HCT116 (cell line): ENCODE measurements at regions not wholly inside any gene's neighbourhood (a gene's known extent, or its start where the extent isn't known, plus 50 kb on each side); places are given as distances from the start of the nearest gene placed in this dataset.

Experiments used
- EZH2 ChIP-seq: fragments of 200-600 bp; sonication (generic); IDR thresholded peaks from 2 replicates; pipeline ENCODE4 v1.6.1; 2017; ENCODE audit warnings: antibody characterized with exemption, mixed run types
- EZH2phosphoT487 ChIP-seq: fragments of 200-600 bp; IDR thresholded peaks from 2 replicates; pipeline ENCODE4 v1.6.1; 2018; ENCODE audit warnings: antibody characterized with exemption, borderline replicate concordance
- FOSL1 ChIP-seq: IDR thresholded peaks from 2 replicates; pipeline ENCODE4 v1.6.1; 2012; ENCODE audit warnings: low read depth
- JUND ChIP-seq: IDR thresholded peaks from 2 replicates; pipeline ENCODE4 v1.6.1; 2012
- POLR2A ChIP-seq: IDR thresholded peaks from 2 replicates; pipeline ENCODE4 v1.7.0; 2011; ENCODE audit warnings: borderline replicate concordance; ENCODE audit not compliant: insufficient read depth, insufficient read length; ENCODE audit errors: extremely low read depth
- POLR2AphosphoS5 ChIP-seq: IDR thresholded peaks from 2 replicates; pipeline ENCODE4 v1.6.1; 2011; ENCODE audit warnings: mild to moderate bottlenecking, low read depth, low read length, moderate library complexity
- RAD21 ChIP-seq: IDR thresholded peaks from 2 replicates; pipeline ENCODE4 v1.6.1; 2012; ENCODE audit warnings: low read depth, mild to moderate bottlenecking
- REST ChIP-seq: IDR thresholded peaks from 2 replicates; pipeline ENCODE4 v1.6.1; 2012; ENCODE audit warnings: low read depth
- SIN3A ChIP-seq: IDR thresholded peaks from 2 replicates; pipeline ENCODE4 v1.6.1; 2012; ENCODE audit warnings: low read depth
- SP1 ChIP-seq: IDR thresholded peaks from 2 replicates; pipeline ENCODE4 v1.6.1; 2012; ENCODE audit warnings: low read depth
- YY1 ChIP-seq: IDR thresholded peaks from 2 replicates; pipeline ENCODE4 v1.6.1; 2011; ENCODE audit warnings: low read length, low read depth, moderate library complexity, mild to moderate bottlenecking; ENCODE audit not compliant: insufficient replicate concordance; ENCODE audit errors: extremely low read depth
- TF ChIP-seq, protein P1 (sequence below), 3 experiments: fragments of 200-600 bp in 1 of 3; sonication (generic) in 1 of 3; IDR thresholded peaks in 2 of 3; conservative IDR thresholded peaks in 1 of 3; 2 replicates each; pipeline ENCODE4 v1.5.1; 2012 to 2017; ENCODE audit warnings: low read depth in 2 of 3, low read length in 2 of 3, antibody characterized with exemption in 1 of 3, borderline replicate concordance in 1 of 3, control low read depth in 1 of 3, mild to moderate bottlenecking in 1 of 3, mixed read lengths in 1 of 3, mixed run types in 1 of 3, moderate library complexity in 1 of 3; ENCODE audit not compliant: insufficient read depth in 1 of 3
- TF ChIP-seq, protein P2 (sequence below): IDR thresholded peaks from 2 replicates; pipeline ENCODE4 v1.6.1; 2011; ENCODE audit warnings: mild to moderate bottlenecking, low read length, moderate library complexity; ENCODE audit not compliant: insufficient replicate concordance; ENCODE audit errors: extremely low read depth

GRCh38 chr20:47863981-47864380, 78.7 kb upstream of the SULF2 start:
- no peak for TF ChIP-seq POLR2A
- TF ChIP-seq EZH2: no peak
- TF ChIP-seq POLR2AphosphoS5: no peak
- TF ChIP-seq, protein P1, sequence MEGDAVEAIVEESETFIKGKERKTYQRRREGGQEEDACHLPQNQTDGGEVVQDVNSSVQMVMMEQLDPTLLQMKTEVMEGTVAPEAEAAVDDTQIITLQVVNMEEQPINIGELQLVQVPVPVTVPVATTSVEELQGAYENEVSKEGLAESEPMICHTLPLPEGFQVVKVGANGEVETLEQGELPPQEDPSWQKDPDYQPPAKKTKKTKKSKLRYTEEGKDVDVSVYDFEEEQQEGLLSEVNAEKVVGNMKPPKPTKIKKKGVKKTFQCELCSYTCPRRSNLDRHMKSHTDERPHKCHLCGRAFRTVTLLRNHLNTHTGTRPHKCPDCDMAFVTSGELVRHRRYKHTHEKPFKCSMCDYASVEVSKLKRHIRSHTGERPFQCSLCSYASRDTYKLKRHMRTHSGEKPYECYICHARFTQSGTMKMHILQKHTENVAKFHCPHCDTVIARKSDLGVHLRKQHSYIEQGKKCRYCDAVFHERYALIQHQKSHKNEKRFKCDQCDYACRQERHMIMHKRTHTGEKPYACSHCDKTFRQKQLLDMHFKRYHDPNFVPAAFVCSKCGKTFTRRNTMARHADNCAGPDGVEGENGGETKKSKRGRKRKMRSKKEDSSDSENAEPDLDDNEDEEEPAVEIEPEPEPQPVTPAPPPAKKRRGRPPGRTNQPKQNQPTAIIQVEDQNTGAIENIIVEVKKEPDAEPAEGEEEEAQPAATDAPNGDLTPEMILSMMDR (IDR thresholded peaks at IDR 0.05 in 2 of 3, conservative IDR thresholded peaks at IDR 0.05 in 1 of 3; ENCODE audit: borderline replicate concordance in 1 of 3, insufficient read depth in 1 of 3, low read depth in 2 of 3, low read length in 2 of 3): no peak
- TF ChIP-seq, protein P2, sequence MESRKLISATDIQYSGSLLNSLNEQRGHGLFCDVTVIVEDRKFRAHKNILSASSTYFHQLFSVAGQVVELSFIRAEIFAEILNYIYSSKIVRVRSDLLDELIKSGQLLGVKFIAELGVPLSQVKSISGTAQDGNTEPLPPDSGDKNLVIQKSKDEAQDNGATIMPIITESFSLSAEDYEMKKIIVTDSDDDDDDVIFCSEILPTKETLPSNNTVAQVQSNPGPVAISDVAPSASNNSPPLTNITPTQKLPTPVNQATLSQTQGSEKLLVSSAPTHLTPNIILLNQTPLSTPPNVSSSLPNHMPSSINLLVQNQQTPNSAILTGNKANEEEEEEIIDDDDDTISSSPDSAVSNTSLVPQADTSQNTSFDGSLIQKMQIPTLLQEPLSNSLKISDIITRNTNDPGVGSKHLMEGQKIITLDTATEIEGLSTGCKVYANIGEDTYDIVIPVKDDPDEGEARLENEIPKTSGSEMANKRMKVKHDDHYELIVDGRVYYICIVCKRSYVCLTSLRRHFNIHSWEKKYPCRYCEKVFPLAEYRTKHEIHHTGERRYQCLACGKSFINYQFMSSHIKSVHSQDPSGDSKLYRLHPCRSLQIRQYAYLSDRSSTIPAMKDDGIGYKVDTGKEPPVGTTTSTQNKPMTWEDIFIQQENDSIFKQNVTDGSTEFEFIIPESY: no peak
- TF ChIP-seq REST: no peak
- no peak for TF ChIP-seq EZH2phosphoT487
- TF ChIP-seq JUND: no peak
- TF ChIP-seq RAD21: no peak
- no peak for TF ChIP-seq SP1
- TF ChIP-seq FOSL1: no peak
- no peak for TF ChIP-seq SIN3A
- TF ChIP-seq YY1: no peak
